T-cell (primary cell): ENCODE measurements at regions not wholly inside any gene's neighbourhood (a gene's known extent, or its start where the extent isn't known, plus 50 kb on each side); places are given as distances from the start of the nearest gene placed in this dataset.

Source experiments
- ATAC-seq, 4 experiments: fragments of 200-7000 bp in 3 of 4; fragments of 150-1000 bp in 1 of 4; cut with Tn5 transposase; replicated peaks in 1 of 4; 1 replicate in 3 of 4; 2 replicates in 1 of 4; pipeline ENCODE4 v1.10.0; 2021; ENCODE audit warnings: moderate library complexity in 3 of 4, mild to moderate bottlenecking in 2 of 4, moderate number of reproducible peaks in 1 of 4
- CTCF ChIA-PET, 2 donors: fragments of 300-600 bp; sonication (Branson Sonifier 250); formaldehyde crosslinking; loops; one replicate each; lab custom pipeline; 2022; ENCODE audit warnings: antibody characterized with exemption in 2 of 2; lab: Charles Lee
- POLR2A ChIA-PET, 2 donors: fragments of 300-600 bp; sonication (Branson Sonifier 250); formaldehyde crosslinking; loops; one replicate each; lab custom pipeline; 2022; ENCODE audit warnings: antibody characterized with exemption in 2 of 2; lab: Charles Lee
- DNase-seq, 35 experiments: peaks; one replicate each; pipeline versions ENCODE4 v3.0.0 to v3.0.0-alpha.2; 2013 to 2023
- H3K27ac ChIP-seq: one replicate; pipeline ENCODE4 v1.5.1; 2013; ENCODE audit warnings: low read length
- H3K27me3 ChIP-seq, 2 experiments: replicated peaks in 1 of 2; 1 replicate in 1 of 2; 2 replicates in 1 of 2; pipeline versions ENCODE4 v1.6.1 to v1.7.0; 2013; ENCODE audit warnings: low read length in 1 of 2, mixed read lengths in 1 of 2; ENCODE audit not compliant: control insufficient read depth in 2 of 2, insufficient read depth in 2 of 2; ENCODE audit errors: extremely low read depth in 1 of 2
- H3K36me3 ChIP-seq, 2 donors: 1 replicate in 1 of 2; 2 replicates in 1 of 2; pipeline versions ENCODE4 v1.6.1 to v1.7.0; 2013; ENCODE audit warnings: low read length in 1 of 2; ENCODE audit not compliant: control insufficient read depth in 2 of 2, insufficient read depth in 1 of 2; ENCODE audit errors: extremely low read depth in 1 of 2
- H3K4me1 ChIP-seq, 2 experiments: 1 replicate in 1 of 2; 2 replicates in 1 of 2; pipeline versions ENCODE4 v1.6.1 to v1.7.0; 2013; ENCODE audit warnings: low read length in 2 of 2, mixed read lengths in 1 of 2; ENCODE audit not compliant: insufficient read depth in 2 of 2, control insufficient read depth in 1 of 2; ENCODE audit errors: extremely low read depth in 1 of 2
- H3K4me3 ChIP-seq, 2 donors: 1 replicate in 1 of 2; 2 replicates in 1 of 2; pipeline versions ENCODE4 v1.5.1 to v1.7.0; 2013; ENCODE audit warnings: mild to moderate bottlenecking in 2 of 2, low read length in 1 of 2, moderate library complexity in 1 of 2; ENCODE audit not compliant: control insufficient read depth in 1 of 2; ENCODE audit errors: extremely low read depth in 1 of 2
- H3K9me3 ChIP-seq: 2 replicates; pipeline ENCODE4 v1.7.0; 2013
- H3K27ac Mint-ChIP-seq, 2 donors: one replicate each; pipeline ENCODE4 v1.8.0; 2020 to 2021; ENCODE audit warnings: mild to moderate bottlenecking in 2 of 2, mixed read lengths in 2 of 2
- H3K27me3 Mint-ChIP-seq, 2 donors: one replicate each; pipeline ENCODE4 v1.8.0; 2021 to 2022; ENCODE audit warnings: mixed read lengths in 2 of 2
- H3K36me3 Mint-ChIP-seq: one replicate; pipeline ENCODE4 v1.8.0; 2021; ENCODE audit warnings: mixed read lengths
- H3K4me1 Mint-ChIP-seq, 3 donors: one replicate each; pipeline ENCODE4 v1.8.0; 2020 to 2022; ENCODE audit warnings: mixed read lengths in 3 of 3, mild to moderate bottlenecking in 1 of 3
- H3K4me3 Mint-ChIP-seq, 3 donors: one replicate each; pipeline ENCODE4 v1.8.0; 2020 to 2022; ENCODE audit warnings: mild to moderate bottlenecking in 3 of 3, mixed read lengths in 3 of 3, moderate library complexity in 3 of 3
- H3K9me3 Mint-ChIP-seq, 3 donors: one replicate each; pipeline ENCODE4 v1.8.0; 2020 to 2022; ENCODE audit warnings: mixed read lengths in 3 of 3
- WGBS: methylation state at CpG from one replicate; pipeline ENCODE4 v1.1.5; 2013; ENCODE audit warnings: missing lambda C conversion rate; ENCODE audit not compliant: insufficient coverage; 5-methylcytosine and 5-hydroxymethylcytosine counted together

DNA sequence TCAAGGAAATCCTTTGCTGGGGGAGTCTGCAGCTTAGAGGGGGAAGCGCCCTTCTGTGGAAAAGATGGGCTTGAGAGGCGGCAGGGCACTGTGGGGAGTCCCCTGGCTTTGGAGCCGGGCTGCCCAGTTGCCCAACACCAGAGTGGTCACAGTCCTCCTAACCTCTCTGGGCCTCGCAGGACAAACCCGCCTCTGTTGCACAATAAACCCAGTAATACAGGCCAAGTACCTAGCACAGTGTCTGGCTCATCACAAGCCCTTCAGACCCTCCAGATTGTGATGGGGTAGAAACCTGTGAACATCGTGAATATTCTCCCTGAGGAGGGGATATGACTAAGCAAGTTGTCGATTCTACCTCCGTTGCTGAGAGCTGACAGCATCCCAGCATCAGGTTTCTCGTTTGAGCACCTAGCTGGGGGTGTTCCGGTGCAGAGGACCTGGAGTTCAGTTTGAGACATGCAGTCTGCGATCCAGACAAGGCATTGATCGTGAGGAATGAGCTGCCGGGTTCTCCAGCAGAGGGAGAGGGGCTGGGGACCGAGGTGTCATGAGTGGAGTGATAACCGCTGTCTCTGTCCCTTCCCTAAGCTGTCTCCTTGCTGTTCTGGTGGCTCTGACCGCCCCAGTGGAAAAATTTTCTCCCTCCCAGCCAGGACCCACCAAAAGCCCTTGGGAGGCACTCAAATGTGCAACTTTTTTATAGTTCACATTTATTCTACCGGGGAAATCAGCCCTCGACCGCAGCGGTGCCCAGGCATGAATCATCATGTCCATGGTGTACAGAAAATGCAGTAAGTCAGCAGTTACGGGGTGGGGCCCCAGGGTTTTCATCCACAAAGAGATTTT, 161.9 kb downstream of the WSCD1 start:
- ChIA-PET POLR2A (no interaction called here), CTCF (no interaction called here)
- H3K36me3 Mint-ChIP-seq, result no peaks in the 10 kb centered on the region
- Histone ChIP-seq H3K4me1 (no peaks in the 10 kb centered on the region), H3K27ac (no peak overlapping the region), H3K36me3 (no peaks in the 10 kb centered on the region), H3K27me3 (peaks cover 0 to 11% of the 10 kb centered on the region in 2 experiments), H3K9me3 (no peaks in the 10 kb centered on the region), H3K4me3 (no peak overlapping the region)
- no peak overlapping the region for H3K27ac Mint-ChIP-seq
- H3K9me3 Mint-ChIP-seq, result no peaks in the 10 kb centered on the region
- DNase-seq (no peak), ATAC-seq (no peak)
- no peaks in the 10 kb centered on the region for H3K4me1 Mint-ChIP-seq
- 59% methylated on average over 13 of the region's 21 CpGs for WGBS
- H3K27me3 Mint-ChIP-seq, result no peaks in the 10 kb centered on the region
- H3K4me3 Mint-ChIP-seq, result no peak overlapping the region

DNA sequence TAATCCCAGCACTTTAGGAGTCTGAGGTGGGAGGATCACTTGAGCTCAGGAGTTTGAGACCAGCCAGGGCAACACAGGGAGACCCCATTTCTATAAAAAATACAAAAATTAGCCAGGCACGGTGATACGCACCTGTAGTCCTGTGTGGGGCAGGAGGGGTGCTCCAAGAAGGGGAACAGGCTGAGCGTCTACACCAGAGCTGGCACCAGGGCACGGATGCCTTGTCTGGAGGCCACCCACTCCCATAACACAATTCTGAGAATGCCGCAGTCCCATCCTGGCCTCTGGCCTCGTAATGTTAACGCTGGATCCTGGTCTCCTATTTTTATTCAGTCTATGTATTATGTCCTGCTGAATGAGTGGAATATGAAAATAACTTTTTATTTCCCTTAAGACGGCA, 161.3 kb downstream of the WSCD1 start:
- H3K4me1 Mint-ChIP-seq, result no peaks in the 10 kb centered on the region
- no CpG with 5 or more reads among the region's 8 CpGs for WGBS
- Histone ChIP-seq H3K4me3 (no peak overlapping the region), H3K4me1 (no peaks in the 10 kb centered on the region), H3K27me3 (peaks cover 0 to 11% of the 10 kb centered on the region in 2 experiments), H3K27ac (no peak overlapping the region), H3K36me3 (no peaks in the 10 kb centered on the region), H3K9me3 (no peaks in the 10 kb centered on the region)
- H3K4me3 Mint-ChIP-seq, result no peak overlapping the region
- no peak overlapping the region for H3K27ac Mint-ChIP-seq
- H3K27me3 Mint-ChIP-seq, result no peaks in the 10 kb centered on the region
- H3K36me3 Mint-ChIP-seq, result no peaks in the 10 kb centered on the region
- DNase-seq (no peak), ATAC-seq (no peak)
- no peaks in the 10 kb centered on the region for H3K9me3 Mint-ChIP-seq
- ChIA-PET CTCF (no interaction called here), POLR2A (no interaction called here)

DNA sequence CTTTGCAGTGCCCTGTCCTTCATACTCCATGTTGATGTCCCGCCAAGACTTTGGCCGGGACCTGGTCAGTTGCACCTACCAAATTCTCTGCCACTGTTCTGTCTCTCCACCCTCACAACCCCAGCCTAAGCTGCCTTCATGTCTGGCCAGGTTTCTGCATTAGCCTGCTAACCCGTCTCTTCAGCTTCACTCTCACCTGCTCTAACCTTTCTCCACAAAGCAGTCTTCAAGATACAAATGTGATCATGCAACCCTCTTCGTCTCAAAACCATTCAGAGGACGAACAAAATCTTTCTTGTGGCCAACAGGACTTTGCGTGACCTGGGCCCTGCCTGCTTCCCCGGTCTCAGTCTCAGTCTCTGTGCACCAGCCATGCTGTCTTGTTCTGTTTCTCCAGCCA, 148.2 kb downstream of the WSCD1 start:
- no peaks in the 10 kb centered on the region for H3K36me3 Mint-ChIP-seq
- H3K27ac ChIP-seq, result no peak overlapping the region
- H3K27ac Mint-ChIP-seq, result no peak overlapping the region
- H3K9me3 ChIP-seq, result peaks cover 3% of the 10 kb centered on the region
- no peaks in the 10 kb centered on the region for H3K36me3 ChIP-seq
- ATAC-seq (no peak), DNase-seq (no peak)
- no peak overlapping the region for H3K4me3 ChIP-seq
- H3K4me3 Mint-ChIP-seq, result no peak overlapping the region
- H3K27me3 Mint-ChIP-seq, result peaks cover 27 to 38% of the 10 kb centered on the region in 2 donors
- H3K4me1 Mint-ChIP-seq, result no peaks in the 10 kb centered on the region
- POLR2A ChIA-PET, result no interaction called here
- no peaks in the 10 kb centered on the region for H3K4me1 ChIP-seq
- H3K27me3 ChIP-seq, result peaks cover 0 to 19% of the 10 kb centered on the region in 2 experiments
- peaks cover 3 to 20% (median 9%) of the 10 kb centered on the region in 3 donors for H3K9me3 Mint-ChIP-seq
- CTCF ChIA-PET, result no interaction called here
- 77% methylated on average over 7 of the region's 7 CpGs for WGBS

DNA sequence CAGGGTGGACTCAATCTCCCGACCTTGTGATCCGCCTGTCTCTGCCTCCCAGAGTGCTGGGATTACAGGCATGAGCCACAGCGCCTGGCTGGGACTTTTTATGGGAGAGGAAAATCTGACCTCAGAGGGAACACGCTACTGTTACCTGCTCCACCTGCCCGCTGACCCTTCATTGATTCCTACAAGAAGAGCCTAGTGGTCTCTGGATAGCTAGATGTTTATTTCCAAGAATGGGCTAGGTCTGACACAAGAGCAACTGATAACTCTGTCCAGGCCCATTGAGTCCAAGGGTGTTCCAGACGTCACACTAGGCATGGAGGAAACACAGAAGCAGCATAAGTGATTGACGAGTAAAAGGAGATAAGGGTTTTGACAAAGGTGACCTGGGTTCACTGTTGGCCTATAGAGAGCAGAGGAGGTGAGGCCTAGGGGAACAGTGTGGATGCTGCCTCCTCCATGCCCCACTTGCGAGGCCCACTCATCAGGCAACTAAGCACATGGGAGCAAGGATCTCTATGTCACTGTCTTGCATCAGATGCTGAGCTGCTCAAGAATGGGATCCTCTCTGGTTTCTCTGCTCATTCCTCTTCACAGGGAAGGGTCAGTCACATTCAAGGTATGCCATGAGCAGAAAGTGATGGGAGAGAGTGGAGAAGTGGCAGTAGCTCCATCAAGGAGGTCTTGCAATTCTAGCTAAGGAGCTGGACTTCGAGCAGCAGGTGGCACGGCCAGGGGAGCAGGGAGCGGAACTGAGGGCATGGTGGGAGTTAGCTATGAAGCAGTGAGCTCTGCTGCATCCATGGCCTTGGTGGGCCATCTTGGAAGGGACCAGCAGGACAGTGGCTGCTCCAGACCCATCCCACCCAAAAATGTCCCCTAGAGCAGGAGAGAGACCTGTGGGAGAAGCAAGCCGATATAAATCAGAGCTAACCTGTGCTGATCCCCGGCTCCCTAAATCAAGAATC, 145.2 kb downstream of the WSCD1 start:
- H3K27me3 Mint-ChIP-seq, result peaks cover 30 to 36% of the 10 kb centered on the region in 2 donors
- H3K36me3 ChIP-seq, result no peaks in the 10 kb centered on the region
- no peaks in the 10 kb centered on the region for H3K4me1 ChIP-seq
- H3K9me3 Mint-ChIP-seq, result peaks cover 0 to under 1% (median 0%) of the 10 kb centered on the region in 3 donors
- 68% methylated on average over 8 of the region's 13 CpGs for WGBS
- H3K9me3 ChIP-seq, result no peaks in the 10 kb centered on the region
- H3K27ac ChIP-seq, result no peak overlapping the region
- H3K4me3 Mint-ChIP-seq, result no peak overlapping the region
- no peaks in the 10 kb centered on the region for H3K4me1 Mint-ChIP-seq
- H3K36me3 Mint-ChIP-seq, result no peaks in the 10 kb centered on the region
- ChIA-PET POLR2A (no interaction called here), CTCF (no interaction called here)
- H3K27me3 ChIP-seq, result peaks cover 0 to 19% of the 10 kb centered on the region in 2 experiments
- no peak overlapping the region for H3K4me3 ChIP-seq
- no peak for ATAC-seq
- DNase-seq, result no peak
- no peak overlapping the region for H3K27ac Mint-ChIP-seq

DNA sequence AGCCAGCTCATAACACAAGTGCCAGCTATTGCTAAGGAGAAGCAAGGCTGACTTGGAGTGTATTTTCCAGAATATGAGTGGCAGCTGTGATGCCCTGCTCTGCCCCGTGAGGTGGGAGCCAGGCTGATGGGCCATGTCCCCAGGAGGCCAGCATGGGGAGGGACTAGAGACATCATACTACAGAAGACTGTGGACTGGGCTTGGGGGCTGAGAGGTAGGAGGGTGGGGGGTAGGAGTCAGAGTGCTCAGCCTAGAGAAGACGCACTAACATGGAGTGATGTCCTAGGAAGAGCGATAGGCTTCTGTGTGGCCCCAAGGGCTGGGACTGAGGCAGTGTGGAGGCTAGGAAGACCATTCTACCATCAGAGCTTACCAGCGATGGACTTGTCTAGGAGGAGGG, 143.7 kb downstream of the WSCD1 start:
- no peak overlapping the region for H3K27ac Mint-ChIP-seq
- POLR2A ChIA-PET, result no interaction called here
- Histone ChIP-seq H3K27ac (no peak overlapping the region), H3K9me3 (no peaks in the 10 kb centered on the region), H3K27me3 (peaks cover 0 to 23% of the 10 kb centered on the region in 2 experiments), H3K36me3 (no peaks in the 10 kb centered on the region), H3K4me3 (no peak overlapping the region), H3K4me1 (no peaks in the 10 kb centered on the region)
- H3K4me3 Mint-ChIP-seq, result no peak overlapping the region
- no peaks in the 10 kb centered on the region for H3K36me3 Mint-ChIP-seq
- CTCF ChIA-PET, result no interaction called here
- WGBS, result 73% methylated on average over 2 of the region's 4 CpGs
- no peak for ATAC-seq
- H3K4me1 Mint-ChIP-seq, result no peaks in the 10 kb centered on the region
- DNase-seq, result no peak
- no peaks in the 10 kb centered on the region for H3K9me3 Mint-ChIP-seq
- H3K27me3 Mint-ChIP-seq, result peaks cover 30 to 35% of the 10 kb centered on the region in 2 donors

DNA sequence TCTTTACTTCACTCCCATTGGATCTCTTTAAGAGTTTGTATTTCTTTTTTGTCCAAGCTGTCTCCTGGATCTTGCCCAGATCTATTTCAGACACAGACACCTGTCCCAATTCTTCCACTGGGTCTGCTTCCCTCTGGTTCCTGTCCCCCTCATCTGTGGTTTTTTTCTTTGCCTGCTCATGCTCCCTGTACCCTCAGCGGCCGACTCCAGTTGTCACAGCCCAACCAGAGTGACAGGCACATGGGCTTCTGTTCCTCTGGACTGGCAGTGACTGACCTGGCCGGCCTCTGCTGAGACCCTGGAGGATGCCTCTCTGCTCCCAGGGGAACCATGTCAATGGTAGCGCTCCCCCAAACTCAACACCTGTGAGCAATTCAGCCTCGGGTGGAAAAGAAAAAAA, 142.6 kb downstream of the WSCD1 start:
- DNase-seq (no peak), ATAC-seq (no peak)
- ChIA-PET CTCF (no interaction called here), POLR2A (no interaction called here)
- H3K4me3 Mint-ChIP-seq, result no peak overlapping the region
- Histone ChIP-seq H3K4me1 (no peaks in the 10 kb centered on the region), H3K27me3 (peaks cover 0 to 22% of the 10 kb centered on the region in 2 experiments), H3K27ac (no peak overlapping the region), H3K36me3 (no peaks in the 10 kb centered on the region), H3K9me3 (no peaks in the 10 kb centered on the region), H3K4me3 (no peak overlapping the region)
- H3K36me3 Mint-ChIP-seq, result no peaks in the 10 kb centered on the region
- no peaks in the 10 kb centered on the region for H3K4me1 Mint-ChIP-seq
- H3K27ac Mint-ChIP-seq, result no peak overlapping the region
- no peaks in the 10 kb centered on the region for H3K9me3 Mint-ChIP-seq
- H3K27me3 Mint-ChIP-seq, result peaks cover 19 to 24% of the 10 kb centered on the region in 2 donors
- 72% methylated on average over 2 of the region's 5 CpGs for WGBS
